ENCODE measurements at regions not wholly inside any gene's neighbourhood (a gene's known extent, or its start where the extent isn't known, plus 50 kb on each side); places are given as distances from the start of the nearest gene placed in this dataset.

- TF ChIP-seq CTCF (IDR thresholded peaks at IDR 0.05; ENCODE audit: low read depth, low read length, poor library complexity, severe bottlenecking) (no peak), EZH2phosphoT487 (IDR thresholded peaks at IDR 0.05; ENCODE audit: borderline replicate concordance, low read length) (no peak)
Measured at GRCh38 chr11:98734686-98735085, 286.1 kb upstream of the CNTN5 start.
